OCI-LY1 (cell line): ENCODE measurements at regions not wholly inside any gene's neighbourhood (a gene's known extent, or its start where the extent isn't known, plus 50 kb on each side); places are given as distances from the start of the nearest gene placed in this dataset.

Experiments used
- H2AFZ ChIP-seq: fragments of 200-600 bp; sonication (generic), shearing (Covaris generic); 2 replicates; pipeline ENCODE4 v1.6.0; 2014; ENCODE audit warnings: antibody characterized with exemption, mild to moderate bottlenecking, low read length
- H3F3A ChIP-seq: fragments of 200-600 bp; sonication (generic), shearing (Covaris generic); 2 replicates; pipeline ENCODE4 v1.6.0; 2014; ENCODE audit warnings: mild to moderate bottlenecking, antibody characterized with exemption, low read length, moderate library complexity; ENCODE audit not compliant: insufficient read depth
- H3K27ac ChIP-seq: fragments of 200-600 bp; sonication (generic); 2 replicates; pipeline ENCODE4 v1.5.1; 2014; ENCODE audit warnings: low read length, mixed run types, mild to moderate bottlenecking, low read depth; ENCODE audit not compliant: poor library complexity, severe bottlenecking
- H3K27me3 ChIP-seq: fragments of 200-600 bp; sonication (generic); 2 replicates; pipeline ENCODE4 v1.6.0; 2014; ENCODE audit warnings: antibody characterized with exemption, mild to moderate bottlenecking, low read length, moderate library complexity; ENCODE audit not compliant: insufficient read depth
- H3K36me3 ChIP-seq: fragments of 200-600 bp; sonication (generic); 2 replicates; pipeline ENCODE4 v1.6.1; 2014; ENCODE audit warnings: mild to moderate bottlenecking, antibody characterized with exemption, low read length, moderate library complexity, mixed read lengths; ENCODE audit not compliant: insufficient read depth
- H3K4me1 ChIP-seq: fragments of 200-600 bp; sonication (generic); 2 replicates; pipeline ENCODE4 v1.5.1; 2014; ENCODE audit warnings: mild to moderate bottlenecking, low read length, moderate library complexity; ENCODE audit not compliant: insufficient read depth, severe bottlenecking
- H3K4me2 ChIP-seq: fragments of 200-600 bp; sonication (generic), shearing (Covaris generic); 2 replicates; pipeline ENCODE4 v1.6.1; 2014; ENCODE audit warnings: low read length
- H3K4me3 ChIP-seq: fragments of 200-600 bp; sonication (generic); 2 replicates; pipeline ENCODE4 v1.5.1; 2014; ENCODE audit warnings: low read length, low read depth, mild to moderate bottlenecking, mixed read lengths; ENCODE audit not compliant: poor library complexity, severe bottlenecking
- H3K79me2 ChIP-seq: fragments of 200-600 bp; shearing (Covaris generic); 2 replicates; pipeline ENCODE4 v1.6.1; 2016; ENCODE audit warnings: mixed run types, low read length, mixed read lengths; ENCODE audit not compliant: insufficient read depth
- H3K9ac ChIP-seq: fragments of 200-600 bp; sonication (generic), shearing (Covaris generic); 2 replicates; pipeline ENCODE4 v1.6.1; 2014; ENCODE audit warnings: mild to moderate bottlenecking, low read length, mixed read lengths
- H3K9me2 ChIP-seq: fragments of 200-600 bp; sonication (generic), shearing (Covaris generic); 2 replicates; pipeline ENCODE4 v1.6.1; 2014; ENCODE audit warnings: low read depth, mild to moderate bottlenecking, low read length, mixed read lengths
- H3K9me3 ChIP-seq: fragments of 200-600 bp; shearing (Covaris generic); 2 replicates; pipeline ENCODE4 v1.6.1; 2014; ENCODE audit warnings: low read length, mixed read lengths
- H4K20me1 ChIP-seq: fragments of 200-600 bp; sonication (generic), shearing (Covaris generic); 2 replicates; pipeline ENCODE4 v1.6.0; 2016; ENCODE audit warnings: mild to moderate bottlenecking, low read length; ENCODE audit not compliant: insufficient read depth
- EZH2 ChIP-seq: fragments of 200-600 bp; sonication (generic), shearing (Covaris generic); IDR thresholded peaks from 2 replicates; pipeline ENCODE4 v1.8.0; 2017; ENCODE audit warnings: borderline replicate concordance, mixed run types, mild to moderate bottlenecking, antibody characterized with exemption, low read length, moderate library complexity, mixed read lengths
- TF ChIP-seq, protein P1 (sequence below): fragments of 200-600 bp; sonication (generic), shearing (Covaris generic); IDR thresholded peaks from 2 replicates; pipeline ENCODE4 v1.5.1; 2017; ENCODE audit warnings: mild to moderate bottlenecking, antibody characterized with exemption, low read length, moderate library complexity, mixed read lengths

DNA sequence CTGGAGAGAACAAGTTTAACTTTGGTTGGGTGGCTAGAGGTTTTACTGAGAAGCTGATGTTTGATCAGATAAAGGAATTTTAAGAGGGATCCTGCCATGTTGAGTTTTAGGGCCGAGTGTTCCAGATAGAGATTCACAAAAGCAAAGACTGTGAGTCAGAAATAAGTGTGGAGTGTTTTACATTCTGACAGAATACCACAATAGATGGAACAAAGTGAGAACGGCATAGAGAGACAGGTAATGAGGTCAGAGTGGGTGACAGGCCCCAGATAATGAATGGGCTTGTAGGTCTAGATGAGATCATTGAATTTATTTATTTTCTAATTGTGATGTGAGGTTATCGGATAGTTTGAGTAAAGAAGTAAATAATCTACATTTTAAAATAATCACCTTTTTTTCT lies 502.6 kb downstream of the EPHA5 start:
- Histone ChIP-seq H3K4me3 (no peak overlapping the region), H3K36me3 (no peaks in the 10 kb centered on the region), H3K27me3 (no peaks in the 10 kb centered on the region), H3K9ac (no peak overlapping the region), H2AFZ (no peak overlapping the region), H3F3A (no peaks in the 10 kb centered on the region), H3K9me3 (no peaks in the 10 kb centered on the region), H3K79me2 (no peaks in the 10 kb centered on the region), H3K4me1 (no peaks in the 10 kb centered on the region), H3K27ac (no peak overlapping the region), H3K9me2 (no peaks in the 10 kb centered on the region), H3K4me2 (no peak overlapping the region), H4K20me1 (no peaks in the 10 kb centered on the region)
- TF ChIP-seq EZH2 = no peak

DNA sequence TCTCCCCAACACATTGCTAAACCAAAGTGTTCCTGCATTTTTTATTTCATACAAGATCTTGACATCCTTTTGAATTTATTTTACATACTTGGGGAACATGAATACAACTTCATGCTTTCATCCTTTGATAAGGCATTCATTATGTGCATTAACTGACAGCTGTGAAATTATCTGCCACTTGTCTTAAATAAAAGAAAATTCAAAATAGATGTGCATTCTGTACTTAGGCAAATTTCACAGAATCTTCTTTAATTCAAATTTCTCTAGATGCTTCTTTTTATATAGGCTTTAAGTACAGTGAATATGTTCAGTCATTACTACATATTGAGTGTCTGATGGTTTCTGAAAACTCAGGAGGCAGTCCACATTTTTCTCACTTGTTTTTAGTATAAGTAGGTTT lies 518.1 kb downstream of the EPHA5 start:
- Histone ChIP-seq H3K36me3 (no peaks in the 10 kb centered on the region), H3K79me2 (no peaks in the 10 kb centered on the region), H3K9me2 (no peaks in the 10 kb centered on the region), H3K4me1 (no peaks in the 10 kb centered on the region), H3K27me3 (no peaks in the 10 kb centered on the region), H3K9me3 (no peaks in the 10 kb centered on the region), H3F3A (no peaks in the 10 kb centered on the region), H3K27ac (no peak overlapping the region), H3K9ac (no peak overlapping the region), H3K4me3 (no peak overlapping the region), H2AFZ (no peak overlapping the region), H4K20me1 (no peaks in the 10 kb centered on the region), H3K4me2 (no peak overlapping the region)
- no peak for TF ChIP-seq EZH2
- TF ChIP-seq, protein P1, sequence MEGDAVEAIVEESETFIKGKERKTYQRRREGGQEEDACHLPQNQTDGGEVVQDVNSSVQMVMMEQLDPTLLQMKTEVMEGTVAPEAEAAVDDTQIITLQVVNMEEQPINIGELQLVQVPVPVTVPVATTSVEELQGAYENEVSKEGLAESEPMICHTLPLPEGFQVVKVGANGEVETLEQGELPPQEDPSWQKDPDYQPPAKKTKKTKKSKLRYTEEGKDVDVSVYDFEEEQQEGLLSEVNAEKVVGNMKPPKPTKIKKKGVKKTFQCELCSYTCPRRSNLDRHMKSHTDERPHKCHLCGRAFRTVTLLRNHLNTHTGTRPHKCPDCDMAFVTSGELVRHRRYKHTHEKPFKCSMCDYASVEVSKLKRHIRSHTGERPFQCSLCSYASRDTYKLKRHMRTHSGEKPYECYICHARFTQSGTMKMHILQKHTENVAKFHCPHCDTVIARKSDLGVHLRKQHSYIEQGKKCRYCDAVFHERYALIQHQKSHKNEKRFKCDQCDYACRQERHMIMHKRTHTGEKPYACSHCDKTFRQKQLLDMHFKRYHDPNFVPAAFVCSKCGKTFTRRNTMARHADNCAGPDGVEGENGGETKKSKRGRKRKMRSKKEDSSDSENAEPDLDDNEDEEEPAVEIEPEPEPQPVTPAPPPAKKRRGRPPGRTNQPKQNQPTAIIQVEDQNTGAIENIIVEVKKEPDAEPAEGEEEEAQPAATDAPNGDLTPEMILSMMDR = no peak

DNA sequence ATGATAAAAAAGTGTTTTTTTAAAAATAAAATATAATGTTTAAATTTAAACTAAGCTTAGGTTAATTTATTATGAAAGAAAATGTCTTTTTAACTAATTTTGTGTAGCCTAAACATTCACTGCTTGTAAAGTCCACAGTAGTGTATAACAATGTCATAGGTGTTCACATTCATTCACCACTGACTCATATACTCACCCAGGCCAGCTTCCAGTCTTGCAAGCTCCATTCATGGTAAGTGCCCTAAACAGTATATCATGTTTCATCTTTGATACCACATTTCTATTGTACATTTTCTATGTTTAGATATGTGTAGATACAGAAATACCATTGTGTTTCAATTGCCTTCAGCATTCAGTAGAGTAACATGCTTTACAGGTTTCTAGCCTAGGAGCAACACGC lies 530.3 kb downstream of the EPHA5 start:
- no peaks in the 10 kb centered on the region for H4K20me1 ChIP-seq
- no peaks in the 10 kb centered on the region for H3F3A ChIP-seq
- H3K36me3 ChIP-seq = no peaks in the 10 kb centered on the region
- H3K4me1 ChIP-seq = no peaks in the 10 kb centered on the region
- no peak for TF ChIP-seq EZH2
- TF ChIP-seq, protein P1 = no peak
- no peak overlapping the region for H2AFZ ChIP-seq
- H3K9me2 ChIP-seq = no peaks in the 10 kb centered on the region
- no peak overlapping the region for H3K27ac ChIP-seq
- no peaks in the 10 kb centered on the region; the same call in 1 of the 2 replicates for H3K79me2 ChIP-seq
- H3K4me3 ChIP-seq = no peak overlapping the region
- H3K27me3 ChIP-seq = no peaks in the 10 kb centered on the region
- H3K9ac ChIP-seq = no peak overlapping the region
- no peak overlapping the region for H3K4me2 ChIP-seq
- no peaks in the 10 kb centered on the region; the same call in 1 of the 2 replicates for H3K9me3 ChIP-seq

DNA sequence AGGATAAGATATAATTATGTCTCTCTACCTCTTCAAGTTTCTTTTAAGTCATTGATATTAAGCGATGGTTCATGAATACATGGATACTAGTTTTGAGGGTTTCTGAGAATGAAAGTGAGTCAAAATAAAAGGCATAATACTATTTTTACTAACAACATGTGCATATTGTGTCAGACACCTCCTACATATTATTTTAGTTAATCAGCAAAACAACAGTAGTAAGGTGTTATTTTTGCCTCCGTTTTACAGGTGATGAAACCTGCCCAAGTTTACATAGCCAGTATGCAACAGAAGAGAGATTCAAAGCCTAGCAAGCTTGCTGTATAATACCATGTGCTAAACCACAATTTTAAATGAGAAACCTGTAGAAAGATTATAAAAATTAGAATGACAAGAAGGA lies 544.1 kb downstream of the EPHA5 start:
- no peak overlapping the region for H3K27ac ChIP-seq
- no peak overlapping the region for H3K4me3 ChIP-seq
- no peaks in the 10 kb centered on the region for H3F3A ChIP-seq
- no peak overlapping the region for H2AFZ ChIP-seq
- no peak overlapping the region for H3K9ac ChIP-seq
- no peaks in the 10 kb centered on the region for H3K27me3 ChIP-seq
- H3K79me2 ChIP-seq = no peaks in the 10 kb centered on the region
- H4K20me1 ChIP-seq = no peaks in the 10 kb centered on the region
- no peaks in the 10 kb centered on the region for H3K4me1 ChIP-seq
- no peaks in the 10 kb centered on the region for H3K9me3 ChIP-seq
- no peaks in the 10 kb centered on the region for H3K36me3 ChIP-seq
- H3K9me2 ChIP-seq = no peaks in the 10 kb centered on the region
- TF ChIP-seq, protein P1 = no peak
- TF ChIP-seq EZH2 = no peak
- no peak overlapping the region for H3K4me2 ChIP-seq
